ENCODE measurements at regions not wholly inside any gene's neighbourhood (a gene's known extent, or its start where the extent isn't known, plus 50 kb on each side); places are given as distances from the start of the nearest gene placed in this dataset.
"Not testable (repeated sequence)": the region's sequence is repeated elsewhere in the genome, so short reads cannot be mapped to it uniquely, and the experiment has no call there.

DNA sequence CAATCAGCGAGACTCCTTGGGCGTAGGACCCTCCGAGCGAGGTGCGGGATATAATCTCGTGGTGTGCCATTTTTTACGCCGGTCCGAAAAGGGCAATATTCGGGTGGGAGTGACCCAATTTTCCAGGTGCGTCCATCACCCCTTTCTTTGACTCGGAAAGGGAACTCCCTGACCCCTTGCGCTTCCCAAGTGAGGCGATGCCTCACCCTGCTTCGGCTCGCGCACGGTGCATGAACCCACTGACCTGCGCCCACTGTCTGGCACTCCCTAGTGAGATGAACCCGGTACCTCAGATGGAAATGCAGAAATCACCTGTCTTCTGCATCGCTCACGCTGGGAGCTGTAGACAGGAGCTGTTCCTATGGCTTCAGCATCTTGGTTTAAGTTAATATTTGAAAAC, 391.7 kb upstream of the LRFN5 start:
- CTCF ChIA-PET (ENCODE audit: low intra/inter-chr PET ratio, low total read pairs); DNase-seq (ENCODE audit: low spot score); H3K27ac ChIP-seq (ENCODE audit: extremely low read length, insufficient read depth, low read length); ATAC-seq; H3K79me2 ChIP-seq (ENCODE audit: insufficient read depth, low read length); in situ Hi-C loops (cut with HindIII; ENCODE audit: extremely low pct_ligation_motif_present, low pct_unique_long_range_greater_than_20kb); POLR2A ChIA-PET; H2AFZ ChIP-seq (ENCODE audit: low read length); H3K36me3 ChIP-seq (replicated peaks in 1 of 2; ENCODE audit: control insufficient read depth in 1 of 2, insufficient read depth in 2 of 2, low read length in 2 of 2); H4K20me1 ChIP-seq (ENCODE audit: insufficient read depth, low read length); H3K4me3 ChIP-seq (replicated peaks in 1 of 3; ENCODE audit: insufficient read depth in 1 of 3, low read depth in 2 of 3, low read length in 3 of 3); H3K9ac ChIP-seq (ENCODE audit: insufficient read depth, low read depth, low read length); BruUV-seq (replicated peaks); H3K4me1 ChIP-seq (ENCODE audit: insufficient read depth, low read length); H3K4me2 ChIP-seq (ENCODE audit: low read depth, low read length); H3K27me3 ChIP-seq (ENCODE audit: control insufficient read depth in 1 of 2, insufficient read depth in 2 of 2, low read length in 2 of 2); intact Hi-C loops (cut with micrococcal nuclease; ENCODE audit: unreplicated experiment); FAIRE-seq: not testable (repeated sequence)
- H3K9me3 ChIP-seq (ENCODE audit: low read length) = peaks cover 45% of the 10 kb centered on the region
- WGBS (ENCODE audit: low lambda C conversion rate) = 51% methylated on average over 22 of the region's 22 CpGs

DNA sequence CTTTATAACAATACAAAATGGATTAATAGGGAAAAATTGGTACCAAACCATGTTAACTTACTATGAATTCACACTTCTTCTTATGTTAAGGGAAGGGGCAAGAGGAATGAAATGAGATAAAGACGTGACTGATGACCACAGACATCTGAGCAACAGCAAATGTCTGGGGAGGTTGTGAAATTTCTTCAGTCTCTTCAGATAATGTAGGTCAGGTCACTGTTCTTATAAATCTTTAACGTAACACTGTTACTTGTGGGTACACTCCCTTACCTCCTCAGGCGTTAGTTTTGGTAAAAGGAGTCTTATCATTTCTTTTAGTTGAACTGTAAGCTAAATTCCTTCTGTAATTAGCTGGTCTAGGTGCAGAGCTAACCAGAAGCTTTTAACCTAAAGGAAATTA, 405.0 kb upstream of the LRFN5 start:
- Histone ChIP-seq H3K4me2 (ENCODE audit: low read depth, low read length) (no peak overlapping the region), H3K9me3 (ENCODE audit: low read length) (peaks cover 49% of the 10 kb centered on the region), H3K4me3 (replicated peaks in 1 of 3; ENCODE audit: insufficient read depth in 1 of 3, low read depth in 2 of 3, low read length in 3 of 3) (no peak overlapping the region), H3K27ac (ENCODE audit: extremely low read length, insufficient read depth, low read length) (no peak overlapping the region), H3K27me3 (ENCODE audit: control insufficient read depth in 1 of 2, insufficient read depth in 2 of 2, low read length in 2 of 2) (no peaks in the 10 kb centered on the region), H3K4me1 (ENCODE audit: insufficient read depth, low read length) (no peaks in the 10 kb centered on the region), H3K9ac (ENCODE audit: insufficient read depth, low read depth, low read length) (no peak overlapping the region), H3K36me3 (replicated peaks in 1 of 2; ENCODE audit: control insufficient read depth in 1 of 2, insufficient read depth in 2 of 2, low read length in 2 of 2) (no peaks in the 10 kb centered on the region), H2AFZ (ENCODE audit: low read length) (no peak overlapping the region), H4K20me1 (ENCODE audit: insufficient read depth, low read length) (no peaks in the 10 kb centered on the region), H3K79me2 (ENCODE audit: insufficient read depth, low read length) (no peaks in the 10 kb centered on the region)
- no peak for FAIRE-seq
- ATAC-seq = no peak
- intact Hi-C loops (cut with micrococcal nuclease; ENCODE audit: unreplicated experiment) (no loop called here), in situ Hi-C loops (cut with HindIII; ENCODE audit: extremely low pct_ligation_motif_present, low pct_unique_long_range_greater_than_20kb) (no loop called here)
- 3% methylated on average over 3 of the region's 3 CpGs for WGBS (ENCODE audit: low lambda C conversion rate)
- CTCF ChIA-PET (ENCODE audit: low intra/inter-chr PET ratio, low total read pairs) = no interaction called here
- POLR2A ChIA-PET = no interaction called here
- DNase-seq (ENCODE audit: low spot score) = no peak
- TF ChIP-seq ATF7-NPFF (CRISPR knock-in tag; IDR thresholded peaks at IDR 0.05; ENCODE audit: low read depth) = no peak
- TF ChIP-seq ZNF160 (CRISPR knock-in tag; IDR thresholded peaks at IDR 0.05) = no peak
- TF ChIP-seq KDM5A (IDR thresholded peaks at IDR 0.05; ENCODE audit: borderline replicate concordance, low read length) = no peak
- no peak for TF ChIP-seq TOE1 (CRISPR knock-in tag; IDR thresholded peaks at IDR 0.05)
- no peak for TF ChIP-seq NKX3-1 (CRISPR knock-in tag; IDR thresholded peaks at IDR 0.05)
- no peak for TF ChIP-seq ATAD3A (CRISPR knock-in tag; IDR thresholded peaks at IDR 0.05)
- no TSS peak for BruUV-seq (replicated peaks)

Measured in HepG2 (cell line).